NCI-H2196 treated with DMSO at 0.1 percent for 48 hours (cell line): ENCODE measurements at regions not wholly inside any gene's neighbourhood (a gene's known extent, or its start where the extent isn't known, plus 50 kb on each side); places are given as distances from the start of the nearest gene placed in this dataset.

Experiments
- DNase-seq: peaks from one replicate; lab custom pipeline; 2025; ENCODE audit not compliant: unreplicated experiment; lab: John Stamatoyannopoulos, UW

DNA sequence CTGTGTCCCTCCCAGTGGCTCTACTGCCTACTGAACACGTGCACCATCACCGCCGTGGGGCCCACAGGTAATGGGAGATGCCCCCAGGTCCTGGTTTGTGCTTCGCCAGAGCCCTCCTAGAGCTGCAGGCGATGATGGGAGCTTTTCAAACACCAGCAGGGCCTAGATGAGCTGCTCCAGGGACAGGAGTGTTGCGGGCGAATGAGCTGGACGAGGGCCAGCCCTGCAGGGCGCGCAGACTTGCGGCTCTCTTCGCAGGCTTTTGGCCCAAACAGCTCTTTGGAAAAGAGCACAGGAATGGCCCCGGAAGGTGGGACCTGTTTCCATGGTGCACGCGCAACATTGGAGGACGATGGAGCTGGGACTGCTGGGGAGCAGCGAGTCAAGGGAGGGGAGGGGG, 409.3 kb upstream of the SULF2 start:
- DNase-seq: no peak

DNA sequence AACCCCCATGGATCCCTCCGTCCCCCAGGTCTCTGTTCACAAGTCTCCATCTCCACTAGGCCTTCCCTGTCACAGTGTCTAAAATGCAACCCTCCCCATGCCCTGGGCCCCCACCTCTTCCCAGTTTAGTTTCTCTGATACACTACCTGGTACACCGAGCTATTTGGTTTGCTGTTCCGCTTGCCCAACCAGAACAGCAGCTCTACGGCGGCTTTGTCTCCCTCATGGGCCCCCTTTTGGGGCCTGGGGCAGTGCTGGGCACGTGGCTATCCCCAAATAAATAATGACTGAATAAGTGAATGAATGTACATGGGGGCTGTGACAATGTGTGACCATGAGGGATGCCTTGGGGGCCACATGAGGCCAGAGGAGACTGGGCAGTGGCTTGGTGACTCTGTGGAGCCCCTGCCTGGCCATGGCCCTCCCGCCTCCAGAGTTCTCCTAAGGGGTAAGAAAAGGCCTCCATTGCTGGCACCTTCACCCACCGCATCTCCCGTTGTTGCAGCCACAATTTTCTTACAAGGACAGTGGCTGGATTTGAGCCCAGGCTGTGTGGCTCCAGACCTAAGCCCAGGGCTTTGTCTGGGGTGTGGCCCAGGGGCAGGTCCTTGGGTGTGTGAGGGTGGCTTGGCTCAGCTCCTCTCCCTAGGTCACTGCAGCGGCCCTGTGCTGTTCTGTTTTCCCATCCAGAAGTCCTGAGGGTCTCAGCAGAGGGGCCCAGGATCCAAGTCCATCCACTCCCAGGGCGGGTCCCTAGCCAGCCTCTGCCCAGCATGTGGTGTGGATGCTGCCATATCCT, 408.5 kb upstream of the SULF2 start:
- DNase-seq: no peak

DNA sequence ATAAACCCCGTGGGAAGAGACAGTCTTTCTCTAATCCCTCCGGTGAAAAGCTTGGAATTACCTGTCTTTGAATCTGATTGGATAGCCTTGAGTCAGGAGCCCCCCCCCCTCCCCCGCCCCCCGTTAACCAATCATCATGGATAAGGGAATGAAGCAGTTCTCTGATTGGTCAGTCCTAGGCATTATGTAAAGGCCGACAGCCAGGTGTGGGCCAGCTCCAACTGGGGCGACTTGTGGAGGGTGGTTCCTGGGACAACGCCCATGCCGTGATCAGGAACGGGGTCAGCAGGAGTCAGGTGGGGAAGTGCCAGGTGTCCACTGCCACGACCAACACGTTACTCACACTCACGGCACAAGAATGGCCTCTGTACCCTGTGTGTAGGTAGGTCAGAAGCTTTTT, 406.8 kb upstream of the SULF2 start:
- no peak for DNase-seq

DNA sequence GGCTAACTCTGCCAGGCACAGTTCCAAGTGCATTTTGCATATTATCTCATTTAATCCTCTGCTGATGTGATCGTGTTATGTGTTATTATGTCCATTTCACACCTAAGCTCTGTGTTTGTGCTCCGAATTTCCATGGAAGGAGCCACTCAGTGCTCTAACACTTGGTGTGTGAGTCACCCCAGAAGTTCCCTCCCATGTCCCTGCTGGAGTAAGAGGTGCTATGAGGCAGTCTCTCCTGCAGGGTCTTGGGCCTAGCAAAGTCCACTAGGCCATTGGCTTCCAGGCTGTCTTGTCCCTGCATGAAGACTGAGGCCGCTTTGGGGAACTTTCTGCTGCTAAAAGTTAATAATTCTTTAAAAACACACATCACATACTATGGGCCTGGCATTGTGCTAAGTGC, 405.9 kb upstream of the SULF2 start:
- no peak for DNase-seq

DNA sequence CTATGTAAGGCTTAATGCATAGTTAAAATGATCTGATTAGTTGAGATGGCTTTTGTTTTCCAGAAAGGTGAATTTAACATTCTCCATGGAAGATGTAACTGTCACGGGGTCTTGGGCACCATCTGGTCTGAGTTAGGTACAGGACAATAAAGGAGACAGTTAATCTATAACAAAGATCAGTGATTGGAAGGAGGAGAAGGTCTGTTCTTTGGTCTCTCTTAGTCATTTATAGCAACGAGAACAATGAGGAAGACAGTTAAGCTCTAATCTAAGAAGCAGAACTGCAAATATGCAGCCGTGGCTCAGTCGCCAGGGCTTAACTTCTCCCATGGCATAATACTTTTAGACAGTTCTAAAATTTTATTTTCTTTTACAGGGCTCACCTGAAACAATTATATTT, 405.5 kb upstream of the SULF2 start:
- no peak for DNase-seq

DNA sequence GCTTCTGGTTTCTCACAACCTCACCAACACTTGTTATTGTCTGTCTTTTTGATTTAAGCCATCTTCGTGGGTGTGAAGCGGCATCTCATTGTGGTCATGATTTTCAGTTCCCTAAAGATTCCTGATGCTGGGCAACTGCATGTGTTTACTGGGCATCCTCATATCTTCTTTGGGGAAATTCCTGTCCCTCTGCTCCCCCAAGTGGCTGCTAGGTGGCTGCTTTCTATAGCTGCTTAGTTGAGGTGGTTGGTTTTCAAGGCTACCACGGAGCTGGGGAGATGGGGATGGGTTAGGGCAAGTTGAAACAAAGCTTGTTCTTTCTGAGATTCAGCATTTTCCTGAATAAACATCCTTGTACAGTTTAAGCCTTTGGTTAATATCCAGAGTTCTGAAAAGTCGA, 403.9 kb upstream of the SULF2 start:
- no peak for DNase-seq

DNA sequence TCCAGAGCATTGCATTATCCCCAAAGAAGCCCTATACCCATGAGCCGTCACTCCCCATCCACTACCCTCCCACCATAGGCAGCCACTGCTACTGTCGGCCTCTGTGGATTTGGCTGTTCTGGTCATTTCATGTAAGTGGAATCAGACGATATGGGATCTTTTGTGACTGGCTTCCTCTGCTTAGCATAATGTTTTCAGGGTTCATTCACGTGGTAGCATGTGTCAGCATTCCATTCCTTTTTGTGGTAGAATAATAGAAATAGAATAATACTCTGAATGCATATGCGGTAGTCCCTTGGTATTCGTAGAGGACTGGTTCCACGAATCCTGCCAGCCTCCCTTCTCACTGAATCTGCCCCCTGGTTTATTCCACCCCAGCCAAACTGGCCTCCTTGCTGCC, 402.6 kb upstream of the SULF2 start:
- no peak for DNase-seq

DNA sequence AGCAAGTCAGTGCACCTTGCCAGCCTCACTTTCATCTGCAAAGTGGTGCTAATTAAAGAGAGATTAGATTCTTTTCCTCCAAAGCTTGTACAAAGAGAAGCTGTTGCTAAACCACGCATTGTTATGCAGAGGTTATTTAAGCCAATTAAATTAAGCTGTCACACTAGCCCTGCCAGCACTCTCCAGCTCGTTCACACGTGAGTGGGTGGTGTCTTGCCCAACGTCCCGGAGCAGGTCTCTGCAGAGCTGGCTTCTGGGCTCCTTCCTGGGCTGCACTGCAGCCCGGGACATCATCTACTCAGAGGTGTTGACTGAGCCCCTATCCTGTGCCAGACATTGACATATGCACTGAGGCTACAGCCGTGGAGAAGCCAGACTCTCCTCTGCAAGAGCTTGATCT, 401.6 kb upstream of the SULF2 start:
- no peak for DNase-seq

DNA sequence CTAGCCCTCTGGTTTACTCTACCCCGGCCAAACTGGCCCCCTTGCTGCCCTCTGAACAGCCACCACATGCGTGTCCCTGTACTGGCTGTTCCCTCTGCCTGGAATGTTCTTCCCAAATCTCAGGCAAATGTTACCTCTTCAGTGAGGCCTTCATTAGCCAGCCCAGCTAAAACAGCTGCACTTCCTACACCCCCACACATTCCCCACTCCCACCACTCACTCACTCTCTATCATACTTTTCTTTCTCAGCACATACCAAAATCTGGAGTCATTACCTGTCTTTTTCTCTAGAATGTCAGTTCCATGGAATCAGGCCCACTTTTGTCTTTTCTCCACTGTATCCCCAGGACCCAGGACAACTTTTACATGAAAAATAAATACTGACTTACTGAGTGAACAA, 401.2 kb upstream of the SULF2 start:
- no peak for DNase-seq

DNA sequence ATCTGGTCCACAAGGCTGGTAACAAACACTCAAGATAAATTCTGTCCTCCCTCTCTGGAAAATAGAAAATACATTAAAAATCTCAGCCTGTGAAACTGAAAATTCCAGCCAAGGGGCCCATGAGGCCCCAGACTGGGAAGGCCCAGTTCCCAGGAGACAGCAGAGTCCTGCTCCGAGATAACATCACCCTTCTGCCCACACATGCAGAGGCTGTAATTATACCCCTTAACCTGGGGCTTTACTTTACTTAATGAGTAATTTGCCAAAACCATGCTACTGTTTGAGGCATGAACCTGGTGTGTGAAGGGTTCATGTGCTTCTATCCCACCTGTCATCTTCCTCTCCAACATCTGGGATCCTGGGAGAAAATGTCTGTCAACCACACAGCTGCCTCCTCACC, 398.9 kb upstream of the SULF2 start:
- DNase-seq: no peak

DNA sequence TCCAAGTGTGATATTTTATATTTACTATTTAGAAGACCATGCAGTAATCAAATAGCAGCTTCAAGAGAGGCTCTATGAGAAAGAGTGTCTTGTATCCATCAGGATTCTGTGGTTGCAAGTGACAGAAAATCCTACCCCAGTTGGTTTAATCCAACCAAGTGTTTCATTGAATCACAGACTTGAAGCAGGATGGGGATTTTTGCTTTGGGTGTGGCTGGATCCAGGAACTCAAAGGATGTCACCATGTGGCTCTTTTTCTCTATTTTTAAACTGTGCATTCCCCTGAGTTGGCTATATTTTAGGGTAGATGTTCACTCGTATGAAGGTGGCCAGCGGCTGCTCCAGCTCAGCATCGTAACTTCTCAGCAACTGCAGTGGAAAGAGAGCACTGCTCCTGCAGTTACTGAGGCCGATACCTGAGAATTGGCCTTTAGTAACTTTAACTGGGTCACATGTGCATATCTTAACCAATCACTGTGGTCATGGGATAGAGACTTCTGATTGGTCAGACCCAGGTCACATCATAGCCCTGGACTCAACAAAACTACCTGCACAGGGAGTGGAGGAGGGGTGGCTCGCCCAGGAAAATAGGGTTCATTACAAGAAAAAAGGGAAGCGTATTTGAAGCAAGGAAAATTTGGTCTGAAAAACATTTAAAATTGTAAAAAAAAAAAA, 396.1 kb upstream of the SULF2 start:
- DNase-seq: no peak

DNA sequence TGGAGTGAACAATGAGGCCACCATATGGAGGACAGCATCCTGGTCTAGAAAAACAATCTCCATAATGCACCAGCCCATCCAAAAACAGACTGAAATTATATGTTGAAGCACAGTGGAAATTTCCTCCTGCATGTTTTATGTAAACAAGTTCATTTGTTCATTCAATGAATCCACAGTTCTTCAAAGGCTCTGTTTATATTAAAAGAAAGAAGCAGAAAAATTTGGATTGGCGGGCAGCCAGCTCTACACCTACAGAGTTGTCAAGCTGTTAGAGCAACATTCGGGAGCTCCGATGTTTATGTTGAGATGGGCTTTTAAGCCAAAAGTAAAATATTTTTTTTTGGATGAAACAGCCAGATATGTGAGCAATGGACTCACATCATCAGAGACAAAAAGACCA, 395.3 kb upstream of the SULF2 start:
- no peak for DNase-seq

DNA sequence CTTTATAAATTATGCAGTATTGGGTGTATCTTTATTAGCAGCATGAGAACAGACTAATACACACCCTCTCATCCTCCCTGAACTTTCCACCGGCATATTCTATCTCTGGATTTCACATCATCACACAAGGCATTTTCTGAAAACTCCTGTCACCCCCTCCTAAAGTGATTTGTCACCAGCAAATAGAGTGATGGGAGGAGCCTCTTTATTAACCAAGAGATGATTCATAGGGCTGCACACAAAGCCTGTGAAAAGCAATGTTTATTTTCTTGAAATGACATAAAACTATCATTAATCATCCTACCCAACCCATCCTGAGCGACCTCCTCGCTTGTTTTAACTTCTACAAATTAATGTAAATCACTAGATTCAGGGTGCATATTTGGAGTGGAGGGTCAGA, 394.7 kb upstream of the SULF2 start:
- DNase-seq: no peak

DNA sequence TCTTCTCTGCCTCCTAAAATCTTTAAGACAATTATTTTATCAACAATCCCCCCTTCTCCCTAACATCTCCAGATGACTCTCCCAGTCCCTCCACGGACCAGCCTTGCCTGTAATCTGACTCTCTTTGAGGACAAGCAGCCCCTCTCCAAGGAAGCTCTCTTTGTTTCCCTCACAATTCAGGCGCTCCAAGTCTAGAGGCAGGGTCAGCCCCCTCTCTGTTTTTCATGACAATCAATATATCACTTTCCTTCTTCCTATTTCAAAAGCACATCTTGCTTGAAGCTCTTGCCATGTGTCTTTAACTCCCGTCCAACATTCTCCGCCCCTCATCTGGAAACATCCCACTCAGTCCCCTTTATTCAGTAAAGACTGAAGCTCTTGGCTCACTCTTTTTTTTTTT, 393.4 kb upstream of the SULF2 start:
- DNase-seq: no peak

DNA sequence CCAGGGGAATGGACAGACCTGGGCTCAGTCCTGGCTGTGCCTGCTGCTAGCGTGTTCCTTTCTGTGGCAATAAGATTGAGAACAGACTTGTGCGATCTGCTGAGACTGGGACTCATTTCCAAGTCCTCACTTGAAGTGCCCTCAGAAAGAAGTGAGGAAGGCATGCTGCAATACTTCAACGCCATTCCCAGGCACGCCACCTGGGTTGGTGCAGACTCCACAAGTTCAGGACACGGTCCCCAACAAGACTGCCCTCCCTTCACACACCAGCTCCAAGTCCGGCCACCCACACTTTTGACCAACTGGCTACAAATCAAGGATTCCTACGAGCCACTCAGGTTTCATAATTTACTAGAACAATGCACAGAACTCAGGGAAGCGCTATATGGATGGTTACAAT, 391.8 kb upstream of the SULF2 start:
- DNase-seq: no peak

DNA sequence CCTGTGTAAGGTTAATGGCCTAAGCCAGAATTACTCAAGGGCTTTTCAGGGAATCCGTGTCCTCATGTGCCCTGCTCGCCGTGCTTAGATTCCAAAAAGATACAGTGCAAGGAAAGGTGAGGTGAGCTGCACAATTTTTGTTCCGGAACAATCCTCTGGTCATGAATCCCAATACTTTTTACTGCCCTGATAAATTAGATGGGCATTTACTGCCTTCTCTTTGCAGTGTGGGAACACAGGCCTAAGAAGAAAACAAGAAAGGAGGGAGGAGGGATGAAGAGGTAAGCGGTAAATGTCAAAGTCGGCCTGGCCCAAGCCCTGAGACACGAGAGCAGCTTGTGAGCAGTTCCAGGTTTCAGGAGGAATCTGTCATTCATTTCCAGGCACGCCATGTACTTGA, 390.9 kb upstream of the SULF2 start:
- DNase-seq: no peak

DNA sequence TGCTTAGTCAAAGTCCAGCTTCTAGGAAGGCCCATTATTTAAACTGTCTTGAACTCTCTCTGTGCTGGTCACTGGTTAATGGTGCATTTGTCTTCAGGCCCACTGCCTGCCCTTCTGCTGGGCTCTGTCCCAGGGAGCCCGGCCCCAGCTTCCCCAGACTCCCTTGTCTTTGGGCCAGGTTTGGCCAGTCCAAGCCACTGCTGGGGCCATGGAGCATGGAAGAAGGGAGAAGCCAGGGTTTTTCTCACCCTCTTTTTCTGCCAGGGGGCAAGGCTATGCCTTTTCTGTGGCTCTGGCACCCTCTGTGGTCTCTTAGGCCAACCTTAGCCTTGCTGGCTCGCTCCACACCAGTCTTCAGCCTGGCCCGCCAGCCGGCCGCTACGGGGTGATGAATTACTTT, 390.0 kb upstream of the SULF2 start:
- DNase-seq: no peak

DNA sequence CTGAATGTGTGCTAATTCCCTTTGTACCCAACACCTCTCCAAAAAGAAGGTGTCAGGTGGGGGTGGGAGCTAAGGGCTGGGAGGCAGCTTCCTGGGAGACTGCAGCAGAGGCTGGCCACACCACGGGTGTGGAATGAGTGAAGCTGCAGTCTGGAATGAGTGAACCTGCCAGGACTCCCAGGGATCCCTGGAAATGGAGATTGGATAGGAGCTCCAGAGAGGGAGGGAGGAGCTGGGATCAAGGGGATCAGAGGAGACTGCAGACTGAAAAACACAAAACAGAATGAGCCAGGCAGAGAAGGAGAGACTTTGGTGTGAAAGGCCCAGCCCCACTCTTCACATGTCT, 387.0 kb upstream of the SULF2 start:
- DNase-seq: no peak

DNA sequence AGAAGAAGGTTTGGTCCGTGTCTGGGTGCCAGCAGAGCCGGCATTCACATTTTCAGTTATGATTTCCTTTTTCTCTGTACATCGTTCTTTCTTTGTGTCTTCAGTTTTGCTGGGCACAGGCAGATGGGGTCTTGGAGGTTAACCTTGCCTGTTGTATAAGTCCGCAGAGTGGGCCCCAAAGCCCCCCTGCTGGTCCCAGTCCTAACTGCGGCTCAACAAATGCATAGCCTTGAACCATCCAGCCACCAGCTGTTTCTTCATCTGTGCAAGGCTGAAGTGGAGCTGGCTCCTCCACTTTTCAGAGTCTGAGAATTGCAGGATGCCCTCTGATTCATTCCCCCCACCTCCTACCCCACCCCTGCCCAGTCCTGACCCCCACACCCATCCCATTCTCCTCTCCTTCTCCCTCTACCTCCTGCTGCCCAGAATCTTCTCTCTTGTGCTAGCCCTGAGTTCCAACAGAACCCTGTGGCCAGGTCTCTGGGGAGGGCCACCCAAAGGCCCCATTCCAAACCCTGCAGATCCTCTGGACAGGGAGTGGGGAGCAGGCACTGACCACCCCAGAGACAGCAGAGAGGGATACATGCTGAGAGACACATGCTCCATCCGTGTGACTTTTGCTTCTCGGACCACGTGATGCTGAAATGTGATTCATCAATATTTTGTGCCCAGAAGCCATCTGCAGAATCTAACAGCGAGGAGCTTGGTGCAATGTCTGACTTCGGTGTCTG, 386.5 kb upstream of the SULF2 start:
- DNase-seq: no peak

DNA sequence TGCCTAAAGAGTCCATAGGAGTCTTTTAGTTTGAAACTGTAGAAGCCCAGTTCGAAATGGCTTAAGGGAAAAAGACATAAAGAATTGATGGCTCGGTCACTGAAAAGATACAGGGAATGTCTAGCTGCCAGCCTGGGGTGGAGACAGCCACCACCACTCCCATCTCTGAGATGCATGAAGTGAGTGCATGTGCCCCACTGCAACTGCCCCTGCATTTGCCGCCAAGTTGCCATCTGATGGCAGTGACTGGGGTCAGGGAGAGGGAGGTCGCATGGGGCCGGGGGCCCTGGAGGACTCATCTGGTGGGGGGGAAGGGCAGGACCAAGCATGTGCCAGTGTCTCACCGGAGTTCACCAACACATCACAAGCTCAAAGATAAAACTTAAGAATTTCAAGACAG, 385.8 kb upstream of the SULF2 start:
- DNase-seq: no peak

DNA sequence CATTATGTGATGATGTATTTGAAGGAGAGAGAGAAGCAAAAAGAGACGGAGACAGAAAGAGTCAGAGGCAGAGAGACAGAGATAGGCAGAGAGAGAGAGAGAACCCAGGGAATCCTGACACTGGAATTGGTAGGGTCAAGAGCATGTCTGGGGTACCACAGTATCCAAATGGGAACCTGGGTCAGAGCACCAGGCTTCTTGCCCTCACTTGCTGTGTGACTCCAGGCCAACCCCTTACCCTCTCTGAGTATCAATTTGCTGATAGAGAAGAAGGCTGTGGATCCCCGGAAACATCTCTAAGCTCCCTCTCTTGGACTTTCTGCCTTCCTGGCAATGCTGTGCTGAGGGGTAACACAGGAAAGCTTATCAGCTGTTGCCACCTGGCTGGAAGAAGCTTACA, 385.3 kb upstream of the SULF2 start:
- no peak for DNase-seq

DNA sequence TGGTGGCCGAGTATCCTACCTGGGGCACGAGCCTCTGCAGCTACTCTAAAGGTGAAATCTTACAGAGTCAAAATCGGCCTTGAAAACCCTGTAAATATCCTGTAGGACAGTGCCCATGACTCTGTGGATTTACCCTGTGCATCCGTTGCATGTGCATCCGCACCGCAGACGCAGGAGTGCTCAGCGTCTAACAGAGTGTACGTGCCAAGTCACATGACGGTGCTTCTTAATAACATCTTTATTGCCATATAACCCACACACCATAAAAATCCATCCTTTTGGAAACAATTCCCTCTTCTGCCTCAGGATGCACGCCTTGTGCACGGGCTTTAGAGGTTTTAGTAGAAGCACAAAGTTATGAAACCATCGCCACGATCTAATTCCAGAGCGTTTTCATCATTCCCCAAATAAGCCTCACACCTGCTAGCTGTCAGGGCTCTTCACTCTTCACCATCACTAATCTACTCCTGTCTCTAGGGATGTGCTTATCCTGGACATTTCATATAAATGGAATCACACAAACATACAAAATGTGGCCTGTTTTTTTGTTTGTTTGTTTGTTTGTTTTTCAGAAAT, 384.5 kb upstream of the SULF2 start:
- DNase-seq: no peak
